Naive thymus-derived CD4-positive, alpha-beta T cell (primary cell): ENCODE measurements at regions not wholly inside any gene's neighbourhood (a gene's known extent, or its start where the extent isn't known, plus 50 kb on each side); places are given as distances from the start of the nearest gene placed in this dataset.

Source experiments
- ATAC-seq: fragments of 150-1000 bp; cut with Tn5 transposase; 2 replicates; pipeline ENCODE4 v1.10.0; 2021; ENCODE audit warnings: mild to moderate bottlenecking, moderate library complexity
- CTCF ChIA-PET: fragments of 350-600 bp; sonication (Branson Sonifier 250); formaldehyde crosslinking; loops from one replicate; lab custom pipeline; 2021; ENCODE audit warnings: antibody characterized with exemption; lab: Charles Lee
- POLR2A ChIA-PET: fragments of 350-600 bp; sonication (Branson Sonifier 250); formaldehyde crosslinking; loops from one replicate; lab custom pipeline; 2021; ENCODE audit warnings: antibody characterized with exemption, inconsistent platforms; lab: Charles Lee
- DNase-seq, 9 donors: peaks; one replicate each; pipeline versions ENCODE4 v3.0.0 to v3.0.0-alpha.2; 2020 to 2022; ENCODE audit warnings: mixed read lengths in 1 of 9
- H3K27ac ChIP-seq: one replicate; pipeline ENCODE4 v1.7.0; 2013; ENCODE audit warnings: mild to moderate bottlenecking, low read depth, low read length, moderate library complexity
- H3K27me3 ChIP-seq, 2 donors: one replicate each; pipeline ENCODE4 v1.7.0; 2013; ENCODE audit warnings: low read length in 2 of 2, mild to moderate bottlenecking in 2 of 2, moderate library complexity in 2 of 2; ENCODE audit not compliant: control insufficient read depth in 2 of 2, insufficient read depth in 2 of 2
- H3K36me3 ChIP-seq, 3 experiments: 1 replicate in 2 of 3; 2 replicates in 1 of 3; pipeline ENCODE4 v1.7.0; 2013; ENCODE audit warnings: low read length in 3 of 3, mild to moderate bottlenecking in 3 of 3, moderate library complexity in 1 of 3; ENCODE audit not compliant: insufficient read depth in 3 of 3, control insufficient read depth in 2 of 3
- H3K4me1 ChIP-seq, 2 donors: one replicate each; pipeline ENCODE4 v1.7.0; 2013; ENCODE audit warnings: low read length in 2 of 2, mild to moderate bottlenecking in 2 of 2, moderate library complexity in 1 of 2; ENCODE audit not compliant: control insufficient read depth in 2 of 2, insufficient read depth in 2 of 2
- H3K4me3 ChIP-seq: 2 replicates; pipeline ENCODE4 v1.7.0; 2013; ENCODE audit warnings: mild to moderate bottlenecking, low read length
- H3K9me3 ChIP-seq, 3 experiments: 1 replicate in 2 of 3; 2 replicates in 1 of 3; pipeline ENCODE4 v1.7.0; 2013; ENCODE audit warnings: low read length in 3 of 3; ENCODE audit not compliant: control insufficient read depth in 2 of 3
- H3K27ac Mint-ChIP-seq, 9 donors: one replicate each; pipeline ENCODE4 v1.8.0; 2020 to 2022; ENCODE audit warnings: mixed read lengths in 9 of 9, mild to moderate bottlenecking in 8 of 9, moderate library complexity in 5 of 9, inconsistent platforms in 2 of 9
- H3K27me3 Mint-ChIP-seq, 5 donors: one replicate each; pipeline ENCODE4 v1.8.0; 2021 to 2022; ENCODE audit warnings: mixed read lengths in 5 of 5, mild to moderate bottlenecking in 1 of 5
- H3K36me3 Mint-ChIP-seq, 5 donors: one replicate each; pipeline ENCODE4 v1.8.0; 2020 to 2022; ENCODE audit warnings: mixed read lengths in 5 of 5, mild to moderate bottlenecking in 3 of 5, inconsistent platforms in 1 of 5
- H3K4me1 Mint-ChIP-seq, 7 donors: one replicate each; pipeline ENCODE4 v1.8.0; 2020 to 2022; ENCODE audit warnings: mixed read lengths in 7 of 7, mild to moderate bottlenecking in 3 of 7, inconsistent platforms in 1 of 7
- H3K4me3 Mint-ChIP-seq, 10 donors: one replicate each; pipeline ENCODE4 v1.8.0; 2020 to 2022; ENCODE audit warnings: mild to moderate bottlenecking in 10 of 10, mixed read lengths in 10 of 10, moderate library complexity in 6 of 10, inconsistent platforms in 2 of 10
- H3K9me3 Mint-ChIP-seq, 11 donors: one replicate each; pipeline ENCODE4 v1.8.0; 2020 to 2022; ENCODE audit warnings: mixed read lengths in 11 of 11, mild to moderate bottlenecking in 4 of 11, inconsistent platforms in 1 of 11, moderate library complexity in 1 of 11
- intact Hi-C, 2 donors: fragments of 100-400 bp; cut with micrococcal nuclease; formaldehyde crosslinking; loops; one replicate each; pipeline ENCODE4 v1.15.1; 2023

- Histone ChIP-seq H3K27ac (no peak overlapping the region), H3K4me1 (no peaks in the 10 kb centered on the region), H3K36me3 (no peaks in the 10 kb centered on the region), H3K27me3 (no peaks in the 10 kb centered on the region), H3K9me3 (peaks cover 0 to 22% (median 0%) of the 10 kb centered on the region in 3 experiments), H3K4me3 (no peak overlapping the region)
- Mint-ChIP-seq H3K36me3 (no peaks in the 10 kb centered on the region), H3K4me3 (no peak overlapping the region), H3K27me3 (no peaks in the 10 kb centered on the region), H3K4me1 (peaks cover 0 to 2% (median 0%) of the 10 kb centered on the region in 7 donors), H3K27ac (no peak overlapping the region), H3K9me3 (peaks cover 2 to 24% (median 12%) of the 10 kb centered on the region in 11 donors)
- no peak for DNase-seq
- ChIA-PET CTCF (no interaction called here), POLR2A (no interaction called here)
- ATAC-seq: no peak
- intact Hi-C loops: no loop called here
Measured at GRCh38 chr16:62829607-62830006, 793.4 kb upstream of the CDH8 start.

GRCh38 chr16:62829084-62829483 is 792.8 kb upstream of the CDH8 start:
- DNase-seq: no peak
- H3K4me3 ChIP-seq: no peak overlapping the region

GRCh38 chr16:62821824-62822223 is 785.6 kb upstream of the CDH8 start:
- no peak overlapping the region for H3K4me3 Mint-ChIP-seq
- peaks cover 2 to 38% (median 17%) of the 10 kb centered on the region in 11 donors for H3K9me3 Mint-ChIP-seq
- H3K27me3 Mint-ChIP-seq: no peaks in the 10 kb centered on the region
- Histone ChIP-seq H3K27ac (no peak overlapping the region), H3K36me3 (no peaks in the 10 kb centered on the region), H3K9me3 (peaks cover 0 to 4% (median 0%) of the 10 kb centered on the region in 3 experiments), H3K27me3 (no peaks in the 10 kb centered on the region), H3K4me1 (no peaks in the 10 kb centered on the region), H3K4me3 (no peak overlapping the region)
- no peak for ATAC-seq
- H3K27ac Mint-ChIP-seq: no peak overlapping the region
- intact Hi-C loops: no loop called here
- H3K4me1 Mint-ChIP-seq: no peaks in the 10 kb centered on the region
- H3K36me3 Mint-ChIP-seq: no peaks in the 10 kb centered on the region
- no peak for DNase-seq
- CTCF ChIA-PET: no interaction called here
- POLR2A ChIA-PET: no interaction called here

More at GRCh38 chr16:62829084-62829483, 792.8 kb upstream of the CDH8 start:
- Histone ChIP-seq H3K4me1 (no peaks in the 10 kb centered on the region), H3K36me3 (no peaks in the 10 kb centered on the region), H3K9me3 (peaks cover 0 to 24% (median 0%) of the 10 kb centered on the region in 3 experiments), H3K27ac (no peak overlapping the region), H3K27me3 (no peaks in the 10 kb centered on the region)
- ATAC-seq: no peak
- POLR2A ChIA-PET: no interaction called here
- H3K4me3 Mint-ChIP-seq: no peak overlapping the region
- H3K27me3 Mint-ChIP-seq: no peaks in the 10 kb centered on the region
- H3K36me3 Mint-ChIP-seq: no peaks in the 10 kb centered on the region
- peaks cover 0 to 2% (median 0%) of the 10 kb centered on the region in 7 donors for H3K4me1 Mint-ChIP-seq
- no peak overlapping the region for H3K27ac Mint-ChIP-seq
- intact Hi-C loops: no loop called here
- peaks cover 2 to 29% (median 14%) of the 10 kb centered on the region in 11 donors for H3K9me3 Mint-ChIP-seq
- CTCF ChIA-PET: no interaction called here

- DNase-seq (no peak), ATAC-seq (no peak)
- Mint-ChIP-seq H3K9me3 (peaks cover 5 to 57% (median 15%) of the 10 kb centered on the region in 11 donors), H3K27me3 (no peaks in the 10 kb centered on the region), H3K4me3 (no peak overlapping the region), H3K4me1 (no peaks in the 10 kb centered on the region), H3K27ac (no peak overlapping the region), H3K36me3 (no peaks in the 10 kb centered on the region)
- no peaks in the 10 kb centered on the region for H3K4me1 ChIP-seq
- no peaks in the 10 kb centered on the region for H3K27me3 ChIP-seq
- ChIA-PET POLR2A (interaction anchor here (0.7 kb wide), 1 partner anchor 513 kb away, joined by 3 read pairs; no protein-coding TSS in a partner anchor), CTCF (no interaction called here)
- H3K36me3 ChIP-seq: no peaks in the 10 kb centered on the region
- H3K4me3 ChIP-seq: no peak overlapping the region
- intact Hi-C loops: no loop called here
- H3K27ac ChIP-seq: no peak overlapping the region
- H3K9me3 ChIP-seq: no peaks in the 10 kb centered on the region
Measured at GRCh38 chr16:62816971-62817519, 780.8 kb upstream of the CDH8 start.

GRCh38 chr16:62814891-62815290 is 778.7 kb upstream of the CDH8 start:
- H3K27ac ChIP-seq: no peak overlapping the region
- Mint-ChIP-seq H3K4me3 (no peak overlapping the region), H3K27me3 (no peaks in the 10 kb centered on the region), H3K36me3 (no peaks in the 10 kb centered on the region), H3K9me3 (peaks cover 6 to 51% (median 18%) of the 10 kb centered on the region in 11 donors), H3K27ac (no peak overlapping the region), H3K4me1 (no peaks in the 10 kb centered on the region)
- intact Hi-C loops: no loop called here
- no peak for ATAC-seq
- H3K27me3 ChIP-seq: no peaks in the 10 kb centered on the region
- no peaks in the 10 kb centered on the region for H3K9me3 ChIP-seq
- H3K4me1 ChIP-seq: no peaks in the 10 kb centered on the region
- H3K4me3 ChIP-seq: no peak overlapping the region
- POLR2A ChIA-PET: no interaction called here
- CTCF ChIA-PET: interaction anchor here (0.6 kb wide), 1 partner anchor 435 kb away, joined by 3 read pairs; no protein-coding TSS in a partner anchor
- H3K36me3 ChIP-seq: no peaks in the 10 kb centered on the region
- no peak for DNase-seq

- ChIA-PET CTCF (no interaction called here), POLR2A (no interaction called here)
- DNase-seq (no peak), ATAC-seq (no peak)
- H3K27me3 ChIP-seq: no peaks in the 10 kb centered on the region
- H3K4me1 ChIP-seq: no peaks in the 10 kb centered on the region
- Mint-ChIP-seq H3K9me3 (peaks cover 2 to 28% (median 13%) of the 10 kb centered on the region in 11 donors), H3K4me3 (no peak overlapping the region), H3K36me3 (no peaks in the 10 kb centered on the region), H3K27ac (no peak overlapping the region), H3K27me3 (no peaks in the 10 kb centered on the region), H3K4me1 (no peaks in the 10 kb centered on the region)
- no peak overlapping the region for H3K27ac ChIP-seq
- no peaks in the 10 kb centered on the region for H3K36me3 ChIP-seq
- no peak overlapping the region for H3K4me3 ChIP-seq
- intact Hi-C loops: no loop called here
- peaks cover 0 to 10% (median 0%) of the 10 kb centered on the region in 3 experiments for H3K9me3 ChIP-seq
Measured at GRCh38 chr16:62805221-62805857, 769.1 kb upstream of the CDH8 start.

- H3K27ac Mint-ChIP-seq: no peak overlapping the region
- peaks cover 0 to 3% (median 0%) of the 10 kb centered on the region in 5 donors for H3K36me3 Mint-ChIP-seq
- no peak for ATAC-seq
- H3K27me3 ChIP-seq: no peaks in the 10 kb centered on the region
- H3K9me3 ChIP-seq: no peaks in the 10 kb centered on the region
- H3K27ac ChIP-seq: no peak overlapping the region
- no peaks in the 10 kb centered on the region for H3K36me3 ChIP-seq
- no peak for DNase-seq
- no peaks in the 10 kb centered on the region for H3K4me1 Mint-ChIP-seq
- peaks cover 8 to 68% (median 32%) of the 10 kb centered on the region in 11 donors for H3K9me3 Mint-ChIP-seq
- H3K27me3 Mint-ChIP-seq: no peaks in the 10 kb centered on the region
- no peak overlapping the region for H3K4me3 ChIP-seq
- H3K4me1 ChIP-seq: no peaks in the 10 kb centered on the region
- no peak overlapping the region for H3K4me3 Mint-ChIP-seq
- ChIA-PET CTCF (no interaction called here), POLR2A (no interaction called here)
- intact Hi-C loops: no loop called here
Measured at GRCh38 chr16:62794724-62795123, 758.5 kb upstream of the CDH8 start.
